ENCODE measurements at regions not wholly inside any gene's neighbourhood (a gene's known extent, or its start where the extent isn't known, plus 50 kb on each side); places are given as distances from the start of the nearest gene placed in this dataset.

GRCh38 chr11:28819741-28820140, 711.6 kb downstream of the METTL15 start:
- Histone ChIP-seq H3K4me3 (ENCODE audit: insufficient read depth, low read depth, low read length) (no peak overlapping the region), H4K20me1 (ENCODE audit: insufficient read depth, low read length) (no peaks in the 10 kb centered on the region), H2AFZ (ENCODE audit: low read depth, low read length) (no peak overlapping the region), H3K27ac (ENCODE audit: low read depth, low read length) (no peak overlapping the region), H3K36me3 (ENCODE audit: insufficient read depth, low read length) (no peaks in the 10 kb centered on the region), H3K27me3 (ENCODE audit: insufficient read depth, low read length) (no peaks in the 10 kb centered on the region), H3K4me2 (ENCODE audit: low read length) (no peak overlapping the region), H3K4me1 (ENCODE audit: insufficient read depth, low read length) (no peaks in the 10 kb centered on the region), H3K9me3 (ENCODE audit: insufficient read depth, low read depth, low read length) (no peaks in the 10 kb centered on the region), H3K9ac (ENCODE audit: low read length) (no peak overlapping the region), H3K79me2 (ENCODE audit: insufficient read depth, low read length) (no peaks in the 10 kb centered on the region)
- H3K4me1 Mint-ChIP-seq (ENCODE audit: low read depth, unreplicated experiment) = peaks cover 1% of the 10 kb centered on the region
- FAIRE-seq (no peak), DNase-seq (ENCODE audit: low read depth) (no peak)
- no peak overlapping the region for H3K27ac Mint-ChIP-seq (ENCODE audit: unreplicated experiment)
- H3K36me3 Mint-ChIP-seq (ENCODE audit: low read depth, unreplicated experiment) = no peaks in the 10 kb centered on the region
- no peak for TF ChIP-seq EZH2 (IDR thresholded peaks at IDR 0.05; ENCODE audit: insufficient read depth, low read length)
- TF ChIP-seq, protein P1, sequence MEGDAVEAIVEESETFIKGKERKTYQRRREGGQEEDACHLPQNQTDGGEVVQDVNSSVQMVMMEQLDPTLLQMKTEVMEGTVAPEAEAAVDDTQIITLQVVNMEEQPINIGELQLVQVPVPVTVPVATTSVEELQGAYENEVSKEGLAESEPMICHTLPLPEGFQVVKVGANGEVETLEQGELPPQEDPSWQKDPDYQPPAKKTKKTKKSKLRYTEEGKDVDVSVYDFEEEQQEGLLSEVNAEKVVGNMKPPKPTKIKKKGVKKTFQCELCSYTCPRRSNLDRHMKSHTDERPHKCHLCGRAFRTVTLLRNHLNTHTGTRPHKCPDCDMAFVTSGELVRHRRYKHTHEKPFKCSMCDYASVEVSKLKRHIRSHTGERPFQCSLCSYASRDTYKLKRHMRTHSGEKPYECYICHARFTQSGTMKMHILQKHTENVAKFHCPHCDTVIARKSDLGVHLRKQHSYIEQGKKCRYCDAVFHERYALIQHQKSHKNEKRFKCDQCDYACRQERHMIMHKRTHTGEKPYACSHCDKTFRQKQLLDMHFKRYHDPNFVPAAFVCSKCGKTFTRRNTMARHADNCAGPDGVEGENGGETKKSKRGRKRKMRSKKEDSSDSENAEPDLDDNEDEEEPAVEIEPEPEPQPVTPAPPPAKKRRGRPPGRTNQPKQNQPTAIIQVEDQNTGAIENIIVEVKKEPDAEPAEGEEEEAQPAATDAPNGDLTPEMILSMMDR (IDR thresholded peaks at IDR 0.05; ENCODE audit: insufficient read depth, low read depth, low read length) = no peak
- no peaks in the 10 kb centered on the region for H3K27me3 Mint-ChIP-seq (ENCODE audit: low read depth, unreplicated experiment)
- no peak overlapping the region for H3K4me3 Mint-ChIP-seq (ENCODE audit: unreplicated experiment)
- peaks cover 4% of the 10 kb centered on the region for H3K9me3 Mint-ChIP-seq (ENCODE audit: unreplicated experiment)

DNA sequence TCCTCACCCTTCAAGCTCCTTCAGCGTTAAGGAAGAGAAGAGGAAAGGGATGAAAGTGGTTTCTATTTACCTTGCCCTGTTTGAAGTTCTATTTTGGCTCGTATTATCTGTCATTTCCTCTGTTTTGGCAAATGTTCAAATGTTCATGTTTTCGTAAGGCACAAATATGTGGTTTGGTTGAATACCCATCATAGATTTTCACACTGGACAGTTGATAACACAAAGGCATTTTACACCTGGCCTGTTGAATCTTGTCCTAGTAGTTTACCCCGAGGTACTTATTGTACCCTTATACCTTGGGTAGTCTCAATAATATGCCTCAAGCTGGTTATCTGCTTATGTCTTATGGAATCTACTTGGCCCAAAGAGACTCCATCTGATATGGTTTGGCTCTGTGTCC, 706.9 kb downstream of the METTL15 start:
- no peaks in the 10 kb centered on the region for H3K4me1 Mint-ChIP-seq (ENCODE audit: low read depth, unreplicated experiment)
- FAIRE-seq = peak; percentile 13
- H3K27ac ChIP-seq (ENCODE audit: low read depth, low read length) = no peak overlapping the region

DNA sequence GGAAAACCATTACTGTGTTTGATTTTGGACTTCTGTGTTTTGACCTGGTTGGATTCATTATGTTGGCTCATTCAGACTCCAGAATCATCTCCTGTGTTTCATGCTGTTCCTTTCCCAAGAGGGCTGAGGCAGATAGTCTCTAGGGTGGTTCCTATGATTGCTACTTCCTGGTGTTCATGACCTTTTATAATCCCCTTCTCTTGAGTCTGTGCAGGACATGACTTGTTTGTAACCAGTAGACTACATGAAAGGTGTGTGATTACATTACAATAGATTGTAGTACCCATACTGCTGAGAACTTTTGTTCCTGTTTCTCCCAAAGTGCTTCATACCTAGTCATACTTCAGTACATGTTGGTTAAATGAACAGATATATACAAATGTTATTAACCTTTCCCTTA, 700.6 kb downstream of the METTL15 start:
- H3K9me3 ChIP-seq (ENCODE audit: insufficient read depth, low read depth, low read length) = no peaks in the 10 kb centered on the region
- no peaks in the 10 kb centered on the region for H3K36me3 ChIP-seq (ENCODE audit: insufficient read depth, low read length)
- FAIRE-seq (no peak), DNase-seq (ENCODE audit: low read depth) (no peak)
- H3K9me3 Mint-ChIP-seq (ENCODE audit: unreplicated experiment) = no peaks in the 10 kb centered on the region
- no peak overlapping the region for H3K27ac Mint-ChIP-seq (ENCODE audit: unreplicated experiment)
- no peaks in the 10 kb centered on the region for H4K20me1 ChIP-seq (ENCODE audit: insufficient read depth, low read length)
- no peak overlapping the region for H3K27ac ChIP-seq (ENCODE audit: low read depth, low read length)
- no peak overlapping the region for H3K4me2 ChIP-seq (ENCODE audit: low read length)
- H3K4me1 ChIP-seq (ENCODE audit: insufficient read depth, low read length) = no peaks in the 10 kb centered on the region
- H3K9ac ChIP-seq (ENCODE audit: low read length) = no peak overlapping the region
- no peaks in the 10 kb centered on the region for H3K27me3 ChIP-seq (ENCODE audit: insufficient read depth, low read length)
- no peak overlapping the region for H2AFZ ChIP-seq (ENCODE audit: low read depth, low read length)
- no peak overlapping the region for H3K4me3 Mint-ChIP-seq (ENCODE audit: unreplicated experiment)
- TF ChIP-seq, protein P1 (IDR thresholded peaks at IDR 0.05; ENCODE audit: insufficient read depth, low read depth, low read length) = no peak
- TF ChIP-seq EZH2 (IDR thresholded peaks at IDR 0.05; ENCODE audit: insufficient read depth, low read length) = no peak
- H3K4me3 ChIP-seq (ENCODE audit: insufficient read depth, low read depth, low read length) = no peak overlapping the region
- no peaks in the 10 kb centered on the region for H3K36me3 Mint-ChIP-seq (ENCODE audit: low read depth, unreplicated experiment)
- H3K79me2 ChIP-seq (ENCODE audit: insufficient read depth, low read length) = no peaks in the 10 kb centered on the region
- no peaks in the 10 kb centered on the region for H3K4me1 Mint-ChIP-seq (ENCODE audit: low read depth, unreplicated experiment)
- no peaks in the 10 kb centered on the region for H3K27me3 Mint-ChIP-seq (ENCODE audit: low read depth, unreplicated experiment)

More for the DNA sequence above, 706.9 kb downstream of the METTL15 start:
- H3K4me3 Mint-ChIP-seq (ENCODE audit: unreplicated experiment) = no peak overlapping the region
- Histone ChIP-seq H3K4me2 (ENCODE audit: low read length) (no peak overlapping the region), H2AFZ (ENCODE audit: low read depth, low read length) (no peak overlapping the region), H3K9me3 (ENCODE audit: insufficient read depth, low read depth, low read length) (no peaks in the 10 kb centered on the region), H4K20me1 (ENCODE audit: insufficient read depth, low read length) (no peaks in the 10 kb centered on the region), H3K79me2 (ENCODE audit: insufficient read depth, low read length) (no peaks in the 10 kb centered on the region), H3K4me3 (ENCODE audit: insufficient read depth, low read depth, low read length) (no peak overlapping the region), H3K9ac (ENCODE audit: low read length) (no peak overlapping the region), H3K4me1 (ENCODE audit: insufficient read depth, low read length) (no peaks in the 10 kb centered on the region), H3K36me3 (ENCODE audit: insufficient read depth, low read length) (no peaks in the 10 kb centered on the region), H3K27me3 (ENCODE audit: insufficient read depth, low read length) (no peaks in the 10 kb centered on the region)
- no peak overlapping the region for H3K27ac Mint-ChIP-seq (ENCODE audit: unreplicated experiment)
- H3K27me3 Mint-ChIP-seq (ENCODE audit: low read depth, unreplicated experiment) = no peaks in the 10 kb centered on the region
- H3K36me3 Mint-ChIP-seq (ENCODE audit: low read depth, unreplicated experiment) = no peaks in the 10 kb centered on the region
- TF ChIP-seq, protein P1 (IDR thresholded peaks at IDR 0.05; ENCODE audit: insufficient read depth, low read depth, low read length) = no peak
- TF ChIP-seq EZH2 (IDR thresholded peaks at IDR 0.05; ENCODE audit: insufficient read depth, low read length) = no peak
- DNase-seq (ENCODE audit: low read depth) = no peak
- peaks cover 4% of the 10 kb centered on the region for H3K9me3 Mint-ChIP-seq (ENCODE audit: unreplicated experiment)
